GM12878 (cell line): ENCODE measurements at regions not wholly inside any gene's neighbourhood (a gene's known extent, or its start where the extent isn't known, plus 50 kb on each side); places are given as distances from the start of the nearest gene placed in this dataset.

ENCODE experiments used
- CEBPZ ChIP-seq: fragments of 150-350 bp; IDR thresholded peaks from 2 replicates; pipeline ENCODE4 v1.6.1; 2016; ENCODE audit warnings: low read depth, low read length
- CHD1 ChIP-seq: IDR thresholded peaks from 2 replicates; pipeline ENCODE4 v1.6.1; 2012; ENCODE audit warnings: low read depth, low read length, improper control_type of control experiment
- FOXK2 ChIP-seq: fragments of 450-650 bp; IDR thresholded peaks from 2 replicates; pipeline ENCODE4 v1.6.1; 2017; ENCODE audit warnings: mild to moderate bottlenecking, moderate library complexity
- JUNB ChIP-seq: IDR thresholded peaks from 2 replicates; pipeline ENCODE4 v1.6.1; 2016; ENCODE audit warnings: antibody characterized with exemption, mild to moderate bottlenecking
- MAX ChIP-seq: IDR thresholded peaks from 2 replicates; pipeline ENCODE4 v1.6.1; 2012; ENCODE audit warnings: low read depth, low read length, improper control_type of control experiment
- NFXL1 ChIP-seq: fragments of 450-650 bp; IDR thresholded peaks from 2 replicates; pipeline ENCODE4 v1.6.1; 2017; ENCODE audit warnings: antibody characterized with exemption, mild to moderate bottlenecking, borderline replicate concordance
- NFYB ChIP-seq: IDR thresholded peaks from 2 replicates; pipeline ENCODE4 v1.6.1; 2011; ENCODE audit warnings: low read depth, mild to moderate bottlenecking, low read length, improper control_type of control experiment, moderate library complexity; ENCODE audit not compliant: insufficient read depth
- RCOR1 ChIP-seq: conservative IDR thresholded peaks from 2 replicates; pipeline ENCODE4 v1.6.1; 2012; ENCODE audit warnings: low read depth, low read length, improper control_type of control experiment
- TBL1XR1 ChIP-seq: IDR thresholded peaks from 2 replicates; pipeline ENCODE4 v1.6.1; 2012; ENCODE audit warnings: low read depth, low read length, improper control_type of control experiment

- TF ChIP-seq CHD1 (no peak), RCOR1 (no peak), JUNB (no peak), CEBPZ (no peak), TBL1XR1 (no peak), MAX (no peak), NFXL1 (no peak), FOXK2 (no peak), NFYB (no peak)
These were observed 144.5 kb upstream of the DCN start (continued) for GRCh38 chr12:91327131-91327530.
